ENCODE measurements at regions not wholly inside any gene's neighbourhood (a gene's known extent, or its start where the extent isn't known, plus 50 kb on each side); places are given as distances from the start of the nearest gene placed in this dataset.

DNA sequence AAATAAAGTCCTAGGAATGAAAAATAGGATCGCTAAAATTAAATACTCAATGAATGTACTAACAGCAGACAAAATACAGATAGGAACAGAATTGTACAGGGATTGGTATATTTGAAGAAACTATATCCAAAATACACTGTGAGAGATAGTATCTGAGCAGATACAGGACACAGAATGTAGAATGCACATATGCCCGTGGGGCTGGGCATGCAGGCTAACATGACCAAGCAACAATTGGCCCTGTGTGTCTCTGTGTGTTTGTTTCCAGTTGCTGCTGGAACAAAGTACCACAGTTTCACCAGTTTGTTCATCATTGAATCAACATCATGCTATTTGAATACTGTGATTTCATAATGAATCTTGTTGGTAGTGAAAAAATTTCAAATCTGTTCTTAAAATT lies 127.6 kb downstream of the PMAIP1 start:
- Histone ChIP-seq H2BK15ac (ENCODE audit: low read length) (no peak overlapping the region), H4K91ac (replicated peaks; ENCODE audit: insufficient read length, low read length) (no peak overlapping the region), H4K5ac (ENCODE audit: insufficient read length, low read depth, low read length) (no peak overlapping the region), H3K79me1 (ENCODE audit: low read depth, low read length) (no peaks in the 10 kb centered on the region), H3K27ac (ENCODE audit: low read depth, low read length) (no peak overlapping the region), H3K14ac (ENCODE audit: insufficient read length) (no peak overlapping the region), H3K23ac (ENCODE audit: insufficient read length) (no peak overlapping the region), H2BK120ac (replicated peaks; ENCODE audit: low read depth, low read length) (no peak overlapping the region), H3K23me2 (ENCODE audit: low read depth, low read length) (no peaks in the 10 kb centered on the region), H3K79me2 (ENCODE audit: control insufficient read depth in 1 of 2, insufficient read depth in 2 of 2, low read length in 2 of 2) (no peaks in the 10 kb centered on the region), H3K36me3 (ENCODE audit: control insufficient read depth in 2 of 4, insufficient read depth in 4 of 4, low read length in 3 of 4) (no peaks in the 10 kb centered on the region), H2AFZ (ENCODE audit: low read length) (no peak overlapping the region), H3K4me3 (ENCODE audit: extremely low read depth in 1 of 4, insufficient read depth in 2 of 4, low read depth in 3 of 4, low read length in 4 of 4) (no peak overlapping the region), H3K9ac (replicated peaks in 1 of 4; ENCODE audit: extremely low read depth in 1 of 4, low read depth in 3 of 4, low read length in 3 of 4) (no peak overlapping the region), H3K9me3 (ENCODE audit: insufficient read depth in 2 of 2, low read depth in 1 of 2, low read length in 1 of 2) (no peaks in the 10 kb centered on the region), H3K4me2 (ENCODE audit: insufficient read depth in 1 of 2, low read depth in 2 of 2, low read length in 2 of 2) (no peak overlapping the region), H2BK12ac (ENCODE audit: low read depth, low read length) (no peak overlapping the region), H2BK20ac (ENCODE audit: low read length) (no peak overlapping the region), H4K20me1 (replicated peaks in 1 of 2; ENCODE audit: control insufficient read depth in 1 of 2, insufficient read depth in 2 of 2, low read length in 2 of 2) (no peaks in the 10 kb centered on the region), H3K4me1 (replicated peaks in 1 of 4; ENCODE audit: control insufficient read depth in 3 of 4, insufficient read depth in 4 of 4, low read length in 3 of 4) (no peaks in the 10 kb centered on the region), H2AK5ac (ENCODE audit: low read depth, low read length) (no peak overlapping the region), H3K56ac (replicated peaks; ENCODE audit: insufficient read length, low read depth, low read length) (no peak overlapping the region), H2BK5ac (ENCODE audit: low read depth, low read length) (no peak overlapping the region), H3K4ac (replicated peaks; ENCODE audit: insufficient read length, low read depth, low read length) (no peak overlapping the region), H4K8ac (ENCODE audit: extremely low read depth, insufficient read depth, low read length) (no peak overlapping the region), H3K18ac (ENCODE audit: extremely low read depth, low read length) (no peak overlapping the region), H3K27me3 (replicated peaks in 1 of 4; ENCODE audit: control insufficient read depth in 3 of 4, extremely low read depth in 1 of 4, insufficient read depth in 3 of 4, low read length in 3 of 4) (peaks cover 0 to 1% (median 0%) of the 10 kb centered on the region in 4 experiments; a peak in 1 of 7 replicates)
- FAIRE-seq (no peak), DNase-seq (ENCODE audit: low read depth in 1 of 2, low spot score in 2 of 2) (no peak)
- ChIA-PET CTCF (ENCODE audit: partially characterized antibody) (no interaction called here), POLR2A (ENCODE audit: partially characterized antibody) (no interaction called here)
- 86% methylated on average over 2 of the region's 2 CpGs; no CpG with 5 or more reads in 1 of the 2 experiments for WGBS, 2 experiments (ENCODE audit: extremely low coverage in 1 of 2, insufficient coverage in 1 of 2, insufficient read length in 1 of 2, insufficient replicate concordance in 2 of 2, low coverage in 1 of 2, low lambda C conversion rate in 2 of 2, missing lambda C conversion rate in 1 of 2)
- TF ChIP-seq, protein P1, sequence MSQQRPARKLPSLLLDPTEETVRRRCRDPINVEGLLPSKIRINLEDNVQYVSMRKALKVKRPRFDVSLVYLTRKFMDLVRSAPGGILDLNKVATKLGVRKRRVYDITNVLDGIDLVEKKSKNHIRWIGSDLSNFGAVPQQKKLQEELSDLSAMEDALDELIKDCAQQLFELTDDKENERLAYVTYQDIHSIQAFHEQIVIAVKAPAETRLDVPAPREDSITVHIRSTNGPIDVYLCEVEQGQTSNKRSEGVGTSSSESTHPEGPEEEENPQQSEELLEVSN (IDR thresholded peaks at IDR 0.05): no peak
- TF ChIP-seq POU5F1 (IDR thresholded peaks at IDR 0.05; ENCODE audit: low read depth, low read length) (no peak), EGR1 (IDR thresholded peaks at IDR 0.05; ENCODE audit: borderline replicate concordance, low read depth, low read length) (no peak), SP4 (IDR thresholded peaks at IDR 0.05; ENCODE audit: low read length) (no peak), HDAC6 (IDR thresholded peaks at IDR 0.05; ENCODE audit: low read depth, low read length) (no peak), TEAD4 (IDR thresholded peaks at IDR 0.05; ENCODE audit: low read depth, low read length) (no peak), CHD2 (IDR thresholded peaks at IDR 0.05; ENCODE audit: low read length) (no peak)
- TF ChIP-seq, protein P2, sequence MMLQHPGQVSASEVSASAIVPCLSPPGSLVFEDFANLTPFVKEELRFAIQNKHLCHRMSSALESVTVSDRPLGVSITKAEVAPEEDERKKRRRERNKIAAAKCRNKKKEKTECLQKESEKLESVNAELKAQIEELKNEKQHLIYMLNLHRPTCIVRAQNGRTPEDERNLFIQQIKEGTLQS (IDR thresholded peaks at IDR 0.05; ENCODE audit: insufficient read depth, low read depth, low read length): no peak
- TF ChIP-seq, protein P3, sequence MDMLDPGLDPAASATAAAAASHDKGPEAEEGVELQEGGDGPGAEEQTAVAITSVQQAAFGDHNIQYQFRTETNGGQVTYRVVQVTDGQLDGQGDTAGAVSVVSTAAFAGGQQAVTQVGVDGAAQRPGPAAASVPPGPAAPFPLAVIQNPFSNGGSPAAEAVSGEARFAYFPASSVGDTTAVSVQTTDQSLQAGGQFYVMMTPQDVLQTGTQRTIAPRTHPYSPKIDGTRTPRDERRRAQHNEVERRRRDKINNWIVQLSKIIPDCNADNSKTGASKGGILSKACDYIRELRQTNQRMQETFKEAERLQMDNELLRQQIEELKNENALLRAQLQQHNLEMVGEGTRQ (IDR thresholded peaks at IDR 0.05; ENCODE audit: low read length): no peak

All from H1 (cell line).